PC-9 (cell line): ENCODE measurements at regions not wholly inside any gene's neighbourhood (a gene's known extent, or its start where the extent isn't known, plus 50 kb on each side); places are given as distances from the start of the nearest gene placed in this dataset.

Experiments
- BruUV-seq: library from RNA; stranded (reverse); fragments of 400-500 nt; replicated peaks from 2 replicates; lab custom pipeline; 2021; lab: Mats Ljungman, UMichigan
- CTCF ChIA-PET: fragments of 300-600 bp; sonication (Branson Sonifier 250); formaldehyde crosslinking; loops from one replicate; lab custom pipeline; 2022; ENCODE audit warnings: antibody characterized with exemption; lab: Charles Lee
- POLR2A ChIA-PET: fragments of 300-600 bp; sonication (Branson Sonifier 250); formaldehyde crosslinking; loops from one replicate; lab custom pipeline; 2022; ENCODE audit warnings: antibody characterized with exemption; ENCODE audit not compliant: unreplicated experiment; lab: Charles Lee
- DNase-seq, 2 experiments: peaks; one replicate each; pipeline versions ENCODE4 v3.0.0 to v3.0.0-alpha.2; 2015 to 2022; ENCODE audit warnings: mixed read lengths in 1 of 2
- H2AFZ ChIP-seq: fragments of 200-600 bp; sonication (generic); 2 replicates; pipeline ENCODE4 v1.8.1; 2017; ENCODE audit warnings: antibody characterized with exemption
- H3F3A ChIP-seq: fragments of 200-600 bp; sonication (generic); 2 replicates; pipeline ENCODE4 v1.8.1; 2017; ENCODE audit warnings: antibody characterized with exemption, mild to moderate bottlenecking, low read depth; ENCODE audit not compliant: insufficient read depth
- H3K27ac ChIP-seq: fragments of 200-600 bp; sonication (generic); 2 replicates; pipeline ENCODE4 v1.6.1; 2016; ENCODE audit warnings: mixed run types
- H3K27me3 ChIP-seq: fragments of 200-600 bp; sonication (generic); 2 replicates; pipeline ENCODE4 v1.6.1; 2016; ENCODE audit warnings: low read depth, mixed run types; ENCODE audit not compliant: insufficient read depth
- H3K36me3 ChIP-seq: fragments of 200-600 bp; sonication (generic); 2 replicates; pipeline ENCODE4 v1.6.1; 2016; ENCODE audit warnings: low read depth, mixed run types
- H3K4me1 ChIP-seq: fragments of 200-600 bp; sonication (generic); replicated peaks from 2 replicates; pipeline ENCODE4 v1.6.1; 2016; ENCODE audit warnings: mixed run types; ENCODE audit not compliant: insufficient read depth
- H3K4me2 ChIP-seq: fragments of 200-600 bp; sonication (generic); 2 replicates; pipeline ENCODE4 v1.6.1; 2017; ENCODE audit warnings: mixed run types
- H3K4me3 ChIP-seq: fragments of 200-600 bp; sonication (generic); 2 replicates; pipeline ENCODE4 v1.6.1; 2016; ENCODE audit warnings: mixed run types
- H3K79me2 ChIP-seq: fragments of 200-600 bp; sonication (generic); 2 replicates; pipeline ENCODE4 v1.6.1; 2017; ENCODE audit warnings: low read depth, mixed run types
- H3K9me2 ChIP-seq: fragments of 200-600 bp; sonication (generic); 2 replicates; pipeline ENCODE4 v1.8.1; 2017; ENCODE audit warnings: mild to moderate bottlenecking; ENCODE audit not compliant: insufficient read depth
- H3K9me3 ChIP-seq: fragments of 200-600 bp; sonication (generic); 2 replicates; pipeline ENCODE4 v1.8.1; 2016; ENCODE audit warnings: low read depth; ENCODE audit not compliant: insufficient read depth
- H4K20me1 ChIP-seq: fragments of 200-600 bp; sonication (generic); 2 replicates; pipeline ENCODE4 v1.8.1; 2017; ENCODE audit not compliant: insufficient read depth
- CTCF ChIP-seq: fragments of 200-600 bp; sonication (generic); conservative IDR thresholded peaks from 2 replicates; pipeline ENCODE4 v1.6.1; 2017; ENCODE audit warnings: mixed run types, antibody characterized with exemption, mild to moderate bottlenecking, moderate library complexity
- EZH2 ChIP-seq: fragments of 200-600 bp; sonication (generic); IDR thresholded peaks from 2 replicates; pipeline ENCODE4 v1.8.0; 2017; ENCODE audit warnings: antibody characterized with exemption, low read depth
- intact Hi-C: fragments of 100-400 bp; cut with micrococcal nuclease; formaldehyde crosslinking; loops from one replicate; pipeline ENCODE4 v1.10.0; 2022; ENCODE audit not compliant: unreplicated experiment

GRCh38 chr9:115923410-115923809, 230.2 kb upstream of the PAPPA start:
- no peak for DNase-seq
- Histone ChIP-seq H3K9me2 (no peaks in the 10 kb centered on the region), H3K27ac (no peak overlapping the region), H3K4me3 (no peak overlapping the region), H2AFZ (no peak overlapping the region), H3K36me3 (no peaks in the 10 kb centered on the region), H3K27me3 (no peaks in the 10 kb centered on the region), H3F3A (no peaks in the 10 kb centered on the region), H3K4me2 (no peak overlapping the region), H4K20me1 (no peaks in the 10 kb centered on the region), H3K79me2 (no peaks in the 10 kb centered on the region), H3K4me1 (no peaks in the 10 kb centered on the region), H3K9me3 (no peaks in the 10 kb centered on the region; the same call in 1 of the 2 replicates)
- TF ChIP-seq EZH2 (no peak), CTCF (no peak)
- ChIA-PET CTCF (no interaction called here), POLR2A (no interaction called here)
- BruUV-seq: no TSS peak
- intact Hi-C loops: no loop called here

- ChIA-PET POLR2A (no interaction called here), CTCF (no interaction called here)
- Histone ChIP-seq H3K27ac (no peak overlapping the region), H3K9me2 (no peaks in the 10 kb centered on the region), H3K4me2 (no peak overlapping the region), H2AFZ (no peak overlapping the region), H4K20me1 (no peaks in the 10 kb centered on the region), H3K36me3 (no peaks in the 10 kb centered on the region), H3K27me3 (no peaks in the 10 kb centered on the region), H3K79me2 (no peaks in the 10 kb centered on the region), H3K9me3 (no peaks in the 10 kb centered on the region; the same call in 1 of the 2 replicates), H3K4me3 (no peak overlapping the region), H3K4me1 (no peaks in the 10 kb centered on the region), H3F3A (no peaks in the 10 kb centered on the region)
- peak in 1 of 2 experiments; percentile 22 for DNase-seq
- BruUV-seq: no TSS peak
- no peak for TF ChIP-seq CTCF
- no peak for TF ChIP-seq EZH2
- intact Hi-C loops: no loop called here
Measured at GRCh38 chr9:115923903-115924668, 229.5 kb upstream of the PAPPA start.

GRCh38 chr9:115924669-115924987, 229.0 kb upstream of the PAPPA start:
- no peaks in the 10 kb centered on the region for H3F3A ChIP-seq
- intact Hi-C loops: no loop called here
- no peaks in the 10 kb centered on the region for H3K9me2 ChIP-seq
- no TSS peak for BruUV-seq
- H3K9me3 ChIP-seq: no peaks in the 10 kb centered on the region; the same call in 1 of the 2 replicates
- no peaks in the 10 kb centered on the region for H3K4me1 ChIP-seq
- POLR2A ChIA-PET: no interaction called here
- no peak for TF ChIP-seq CTCF
- TF ChIP-seq EZH2: no peak
- no peaks in the 10 kb centered on the region for H4K20me1 ChIP-seq
- H3K4me3 ChIP-seq: no peak overlapping the region
- H3K79me2 ChIP-seq: no peaks in the 10 kb centered on the region
- H3K36me3 ChIP-seq: no peaks in the 10 kb centered on the region
- no peak overlapping the region for H2AFZ ChIP-seq
- no peaks in the 10 kb centered on the region for H3K27me3 ChIP-seq
- H3K4me2 ChIP-seq: no peak overlapping the region
- CTCF ChIA-PET: no interaction called here
- H3K27ac ChIP-seq: no peak overlapping the region
- no peak for DNase-seq
